Body of pancreas (tissue), 4 donors: ENCODE measurements at regions not wholly inside any gene's neighbourhood (a gene's known extent, or its start where the extent isn't known, plus 50 kb on each side); places are given as distances from the start of the nearest gene placed in this dataset.

Experiments
- POLR2A ChIP-seq, 3 donors: fragments of 450-650 bp; IDR thresholded peaks; one replicate each; pipeline ENCODE4 v1.6.1; 2016; ENCODE audit warnings: antibody characterized with exemption in 3 of 3, mild to moderate bottlenecking in 2 of 3
- TF ChIP-seq, protein P1 (sequence below), 7 experiments: fragments of 450-650 bp in 4 of 7; fragments of 200-600 bp in 3 of 7; sonication (generic) in 3 of 7; IDR thresholded peaks; one replicate each; pipeline ENCODE4 v1.5.1; 2016 to 2019; ENCODE audit warnings: antibody characterized with exemption in 7 of 7

DNA sequence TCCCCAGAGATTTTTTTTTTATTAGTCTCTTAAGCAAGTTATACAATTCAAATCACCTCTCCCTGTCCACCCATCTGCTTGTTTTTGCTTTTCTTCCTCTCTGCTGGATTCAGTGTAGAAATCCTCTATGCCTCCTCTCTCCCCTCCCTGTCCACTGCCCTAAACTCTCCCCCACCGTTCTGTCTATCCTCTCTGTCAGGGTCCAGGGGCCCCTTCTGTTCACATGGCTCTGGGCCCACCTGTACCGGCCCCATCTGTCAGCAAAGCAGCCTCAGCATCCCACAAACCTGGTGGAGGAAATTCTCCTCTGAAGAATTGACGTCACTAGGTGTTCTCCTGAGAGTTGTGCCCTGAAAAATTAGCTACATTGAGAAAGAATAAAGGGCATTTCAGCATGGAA is 137.6 kb upstream of the CMC1 start:
- TF ChIP-seq, protein P1, sequence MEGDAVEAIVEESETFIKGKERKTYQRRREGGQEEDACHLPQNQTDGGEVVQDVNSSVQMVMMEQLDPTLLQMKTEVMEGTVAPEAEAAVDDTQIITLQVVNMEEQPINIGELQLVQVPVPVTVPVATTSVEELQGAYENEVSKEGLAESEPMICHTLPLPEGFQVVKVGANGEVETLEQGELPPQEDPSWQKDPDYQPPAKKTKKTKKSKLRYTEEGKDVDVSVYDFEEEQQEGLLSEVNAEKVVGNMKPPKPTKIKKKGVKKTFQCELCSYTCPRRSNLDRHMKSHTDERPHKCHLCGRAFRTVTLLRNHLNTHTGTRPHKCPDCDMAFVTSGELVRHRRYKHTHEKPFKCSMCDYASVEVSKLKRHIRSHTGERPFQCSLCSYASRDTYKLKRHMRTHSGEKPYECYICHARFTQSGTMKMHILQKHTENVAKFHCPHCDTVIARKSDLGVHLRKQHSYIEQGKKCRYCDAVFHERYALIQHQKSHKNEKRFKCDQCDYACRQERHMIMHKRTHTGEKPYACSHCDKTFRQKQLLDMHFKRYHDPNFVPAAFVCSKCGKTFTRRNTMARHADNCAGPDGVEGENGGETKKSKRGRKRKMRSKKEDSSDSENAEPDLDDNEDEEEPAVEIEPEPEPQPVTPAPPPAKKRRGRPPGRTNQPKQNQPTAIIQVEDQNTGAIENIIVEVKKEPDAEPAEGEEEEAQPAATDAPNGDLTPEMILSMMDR (IDR thresholded peaks at IDR 0.05), result no peak
- no peak for TF ChIP-seq POLR2A (IDR thresholded peaks at IDR 0.05)
